ENCODE measurements at regions not wholly inside any gene's neighbourhood (a gene's known extent, or its start where the extent isn't known, plus 50 kb on each side); places are given as distances from the start of the nearest gene placed in this dataset.

GRCh38 chr4:122045533-122045932, 93.7 kb upstream of the TRPC3 start:
- peak in 1 of 2 experiments; percentile 51 for DNase-seq (ENCODE audit: low read depth in 1 of 2, low spot score in 1 of 2)
- ChIA-PET POLR2A (no interaction called here), CTCF (no interaction called here)
- ATAC-seq: no peak
- no peak for TF ChIP-seq POLR2AphosphoS2 (conservative IDR thresholded peaks at IDR 0.05; ENCODE audit: low read length)
- no peak for TF ChIP-seq SREBF2 (IDR thresholded peaks at IDR 0.05)
- TF ChIP-seq EP300 (IDR thresholded peaks at IDR 0.05): no peak
- no peak for TF ChIP-seq ZNF302 (CRISPR knock-in tag; IDR thresholded peaks at IDR 0.05)
- no peak for TF ChIP-seq PHF8 (IDR thresholded peaks at IDR 0.05; ENCODE audit: borderline replicate concordance, low read depth)
- no peak for TF ChIP-seq TFCP2L1 (CRISPR knock-in tag; IDR thresholded peaks at IDR 0.05)
- no peak for TF ChIP-seq HOXB5 (CRISPR knock-in tag; IDR thresholded peaks at IDR 0.05)
- no peak for TF ChIP-seq ATOH8 (CRISPR knock-in tag; IDR thresholded peaks at IDR 0.05; ENCODE audit: low read depth)
- no peak for TF ChIP-seq HOXB13 (CRISPR knock-in tag; IDR thresholded peaks at IDR 0.05; ENCODE audit: low read depth)
- TF ChIP-seq HES2 (IDR thresholded peaks at IDR 0.05): no peak
- no peak for TF ChIP-seq CTCF (IDR thresholded peaks at IDR 0.05)
- no peak for TF ChIP-seq CHD4 (IDR thresholded peaks at IDR 0.05; ENCODE audit: borderline replicate concordance)
- no peak for TF ChIP-seq ZFP36 (IDR thresholded peaks at IDR 0.05; ENCODE audit: borderline replicate concordance, partially characterized antibody)
- no peak for TF ChIP-seq JUN (IDR thresholded peaks at IDR 0.05)
- no peak for TF ChIP-seq KDM1A (IDR thresholded peaks at IDR 0.05; ENCODE audit: low read depth)
- TF ChIP-seq REST (IDR thresholded peaks at IDR 0.05): no peak
- no peak for TF ChIP-seq FOSB (CRISPR knock-in tag; IDR thresholded peaks at IDR 0.05)
- no peak for TF ChIP-seq HOXA7 (CRISPR knock-in tag; IDR thresholded peaks at IDR 0.05)
- no peak overlapping the region for H3K4me2 ChIP-seq
- H3K4me3 ChIP-seq: no peak overlapping the region
- no peaks in the 10 kb centered on the region for H3K9me3 ChIP-seq
- FAIRE-seq: no peak
- H3K27ac ChIP-seq: no peak overlapping the region
- H3K4me1 ChIP-seq: peaks cover 3% of the 10 kb centered on the region; the same call in 1 of the 3 replicates

- Histone ChIP-seq H3K4me1 (peaks cover 3% of the 10 kb centered on the region; the same call in 1 of the 3 replicates), H3K27ac (no peak overlapping the region), H3K4me3 (no peak overlapping the region), H3K4me2 (no peak overlapping the region), H3K9me3 (no peaks in the 10 kb centered on the region)
- ChIA-PET CTCF (no interaction called here), POLR2A (no interaction called here)
- 61% methylated on average over 1 of the region's 1 CpG for WGBS (ENCODE audit: missing lambda C conversion rate)
- ATAC-seq: no peak
- no peak for FAIRE-seq
- DNase-seq (ENCODE audit: low read depth in 1 of 2, low spot score in 1 of 2): no peak
- no peak for TF ChIP-seq RCOR1 (IDR thresholded peaks at IDR 0.05; ENCODE audit: low read depth, low read length)
- no peak for TF ChIP-seq REST (IDR thresholded peaks at IDR 0.05)
- no peak for TF ChIP-seq PBX3 (IDR thresholded peaks at IDR 0.05)
- TF ChIP-seq ZFP36 (IDR thresholded peaks at IDR 0.05; ENCODE audit: borderline replicate concordance, partially characterized antibody): no peak
- TF ChIP-seq CBX8 (IDR thresholded peaks at IDR 0.05): no peak
- no peak for TF ChIP-seq KDM5A (IDR thresholded peaks at IDR 0.05)
- no peak for TF ChIP-seq ATOH8 (CRISPR knock-in tag; IDR thresholded peaks at IDR 0.05; ENCODE audit: low read depth)
- no peak for TF ChIP-seq CBX2 (IDR thresholded peaks at IDR 0.05; ENCODE audit: borderline replicate concordance, low read depth)
- TF ChIP-seq NFE2L2 (conservative IDR thresholded peaks at IDR 0.05; ENCODE audit: low read length): no peak
- no peak for TF ChIP-seq KDM1A (IDR thresholded peaks at IDR 0.05; ENCODE audit: low read depth)
- TF ChIP-seq CHD2 (IDR thresholded peaks at IDR 0.05; ENCODE audit: low read length, partially characterized antibody): no peak
- TF ChIP-seq HOXB13 (CRISPR knock-in tag; IDR thresholded peaks at IDR 0.05; ENCODE audit: low read depth): no peak
Measured at GRCh38 chr4:122044501-122044900, 92.6 kb upstream of the TRPC3 start.
